HG03108 (cell line): ENCODE measurements at regions not wholly inside any gene's neighbourhood (a gene's known extent, or its start where the extent isn't known, plus 50 kb on each side); places are given as distances from the start of the nearest gene placed in this dataset.

Experiments used
- ATAC-seq: cut with Tn5 transposase; IDR thresholded peaks from one replicate; pipeline ENCODE4 v1.9.1; 2021; ENCODE audit warnings: moderate library complexity; ENCODE audit not compliant: unreplicated experiment

- no peak for ATAC-seq
Observed at GRCh38 chr6:126419901-126420300, 80.0 kb downstream of the CENPW start.

GRCh38 chr6:126422912-126423311 is 83.0 kb downstream of the CENPW start:
- ATAC-seq = no peak

DNA sequence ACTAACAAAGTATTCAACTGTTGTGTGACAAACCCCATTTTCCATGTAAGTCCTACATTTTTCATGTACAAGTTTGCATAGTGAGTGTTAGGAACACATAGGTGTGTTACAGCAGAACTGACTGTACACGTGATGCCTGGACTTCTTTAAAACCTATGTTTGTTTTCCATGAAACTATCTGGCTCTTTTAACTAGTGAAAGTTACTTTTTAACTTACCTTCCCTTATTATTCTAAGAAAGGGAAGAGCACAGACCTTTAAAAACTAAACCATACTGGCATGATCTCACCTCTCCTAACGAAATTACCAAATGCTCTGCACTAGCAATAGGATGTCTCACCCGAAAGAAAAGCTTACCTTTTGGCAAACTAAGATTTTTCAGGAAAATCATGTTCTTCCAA is 87.8 kb downstream of the CENPW start:
- ATAC-seq = no peak

- no peak for ATAC-seq
Observed at GRCh38 chr6:126429866-126430265, 90.0 kb downstream of the CENPW start.

DNA sequence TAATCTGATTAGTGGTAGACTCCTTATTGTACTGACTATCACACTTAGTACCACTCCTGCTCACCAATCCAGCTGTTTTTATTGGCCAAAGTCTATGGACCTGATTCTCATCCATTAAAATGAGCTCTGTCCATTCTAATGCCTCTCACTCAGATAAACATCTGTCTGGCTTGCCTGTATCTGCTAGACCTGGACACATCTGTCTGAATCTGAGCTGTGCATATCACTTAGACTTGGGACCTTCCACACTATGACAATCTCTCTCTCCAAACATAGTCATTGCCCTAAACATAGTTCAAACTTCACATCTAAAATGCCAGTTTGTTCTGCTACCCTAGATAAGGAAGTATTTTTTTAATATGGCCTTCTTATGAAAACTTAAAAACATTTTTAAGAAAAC is 92.6 kb downstream of the CENPW start:
- no peak for ATAC-seq

- no peak for ATAC-seq
Observed at GRCh38 chr6:126433927-126434326, 94.0 kb downstream of the CENPW start.

DNA sequence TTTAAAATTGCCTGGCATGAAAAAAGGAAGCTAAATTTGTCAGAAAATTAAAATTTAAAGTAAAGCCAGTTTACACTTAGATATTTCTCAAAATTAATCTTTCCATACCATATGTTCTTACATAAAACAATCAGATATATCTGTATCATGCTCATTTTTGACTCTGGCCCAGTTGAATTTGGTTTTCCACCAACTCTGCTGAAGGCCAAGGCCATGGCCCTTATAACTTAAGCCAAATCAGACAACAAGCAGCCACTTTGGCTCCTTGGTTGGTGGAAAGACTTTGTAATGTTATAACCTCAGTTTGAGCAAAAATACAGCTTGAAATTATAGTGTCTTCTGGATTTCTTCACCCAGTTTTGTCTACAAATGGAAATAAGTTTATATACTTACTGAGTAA is 97.3 kb downstream of the CENPW start:
- no peak for ATAC-seq

GRCh38 chr6:126439040-126439439 is 99.1 kb downstream of the CENPW start:
- ATAC-seq = no peak

DNA sequence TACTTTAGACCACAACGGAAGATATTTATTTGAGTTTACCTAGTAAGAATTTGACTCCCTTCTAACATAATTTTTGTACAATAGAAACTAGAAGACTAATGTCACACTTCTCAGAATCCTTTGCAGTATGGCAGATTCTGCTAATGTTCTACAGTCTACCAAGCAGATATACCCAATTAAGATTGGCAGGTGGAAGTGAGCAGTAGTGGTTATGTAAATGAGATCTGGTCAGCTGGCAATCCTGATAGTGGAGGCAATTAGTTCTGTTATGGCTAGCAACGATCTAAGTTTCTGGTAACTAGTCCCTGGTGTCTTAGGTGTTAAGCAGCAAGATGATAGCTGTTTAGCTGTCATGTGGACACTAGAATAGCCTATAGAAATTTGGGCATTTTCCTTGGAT is 101.0 kb downstream of the CENPW start:
- no peak for ATAC-seq

DNA sequence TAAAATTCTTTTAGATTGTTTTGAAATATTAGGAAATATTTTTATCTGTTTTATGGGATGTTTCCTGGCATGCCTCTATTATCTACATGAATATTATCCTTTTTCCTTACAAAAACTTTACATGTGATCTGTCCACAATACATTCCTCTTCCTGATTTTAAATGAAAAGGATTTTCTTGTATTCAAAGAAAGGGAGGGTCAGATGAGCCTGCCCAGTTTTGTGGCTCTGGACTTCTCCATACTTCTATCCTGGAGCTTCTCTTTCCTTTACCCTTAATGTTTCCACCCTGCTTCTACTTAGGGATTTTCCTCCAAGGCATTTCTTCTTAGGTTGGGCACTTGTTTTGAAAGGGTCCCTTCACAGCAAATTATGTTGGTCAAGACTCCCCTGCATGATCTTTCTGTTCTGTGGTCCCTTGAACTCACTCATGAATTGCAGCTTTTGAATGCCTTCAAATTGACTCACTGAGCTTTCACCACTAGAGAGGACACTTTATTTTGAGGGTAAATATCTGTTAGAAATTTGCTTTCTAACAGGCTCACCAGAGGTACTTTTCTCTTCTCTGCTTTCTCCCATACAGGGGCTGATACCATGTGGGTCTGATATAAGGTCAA is 104.9 kb downstream of the CENPW start:
- no peak for ATAC-seq

DNA sequence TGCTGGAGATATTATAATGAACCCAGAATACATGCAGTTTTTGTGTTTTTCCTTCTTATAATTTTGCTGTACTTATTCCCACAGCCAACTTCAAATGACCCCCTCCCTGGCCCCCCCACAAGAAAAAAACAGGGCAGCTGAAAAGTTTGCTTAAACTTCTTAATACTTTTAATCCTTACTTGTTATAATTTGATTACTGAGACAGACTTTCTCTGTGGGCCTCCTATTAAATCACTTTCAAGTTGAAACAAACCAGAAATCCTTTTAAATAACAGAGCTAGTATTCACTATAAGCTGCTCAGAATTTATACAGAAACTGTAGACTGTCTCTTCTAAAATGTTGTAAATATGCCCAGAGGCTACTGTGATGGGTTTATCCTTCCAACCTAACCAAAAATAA is 106.3 kb downstream of the CENPW start:
- no peak for ATAC-seq

DNA sequence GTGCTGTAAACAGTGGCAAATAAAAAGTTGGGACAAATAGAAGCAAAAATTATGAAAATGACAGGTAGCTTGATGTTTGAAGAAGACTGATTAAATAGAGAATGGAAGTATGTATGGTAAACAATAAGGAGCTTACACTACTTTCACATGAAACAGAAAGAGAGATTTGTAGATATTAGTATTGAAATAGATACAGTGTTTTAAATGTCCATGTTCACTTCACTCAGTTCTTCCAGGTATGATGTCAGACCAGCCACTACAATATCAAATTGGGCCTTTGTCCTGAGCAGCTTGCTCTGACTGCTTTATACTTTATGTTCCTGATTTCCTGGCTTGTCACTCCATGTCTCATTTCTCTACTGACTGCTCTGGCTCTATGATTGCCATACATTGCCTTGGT is 107.5 kb downstream of the CENPW start:
- ATAC-seq = no peak

DNA sequence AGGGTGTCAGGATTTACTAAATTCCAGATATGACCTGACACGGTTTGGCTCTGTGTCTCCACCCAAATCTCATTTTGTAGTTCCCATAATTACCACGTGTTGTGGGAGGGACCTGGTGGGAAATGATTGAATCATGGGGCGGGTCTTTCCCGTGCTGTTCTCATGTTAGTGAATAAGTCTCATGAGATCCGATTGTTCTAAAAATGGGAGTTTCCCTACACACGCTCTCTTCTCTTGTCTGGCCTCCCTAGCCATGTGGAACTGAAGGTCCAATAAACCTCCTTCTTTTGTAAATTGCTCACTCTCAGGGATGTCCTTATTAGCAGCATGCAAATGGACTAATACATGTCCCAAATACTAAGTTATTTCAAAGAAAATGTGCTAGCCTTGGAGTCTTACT is 121.1 kb downstream of the CENPW start:
- ATAC-seq = no peak

GRCh38 chr6:126464245-126464644 is 124.3 kb downstream of the CENPW start:
- no peak for ATAC-seq

GRCh38 chr6:126475449-126475848 is 135.5 kb downstream of the CENPW start:
- no peak for ATAC-seq

- ATAC-seq = no peak
Observed at GRCh38 chr6:126477678-126478077, 137.8 kb downstream of the CENPW start.

- ATAC-seq = no peak
Observed at GRCh38 chr6:126480268-126480667, 140.4 kb downstream of the CENPW start.

GRCh38 chr6:126481319-126481718 is 141.4 kb downstream of the CENPW start:
- no peak for ATAC-seq

DNA sequence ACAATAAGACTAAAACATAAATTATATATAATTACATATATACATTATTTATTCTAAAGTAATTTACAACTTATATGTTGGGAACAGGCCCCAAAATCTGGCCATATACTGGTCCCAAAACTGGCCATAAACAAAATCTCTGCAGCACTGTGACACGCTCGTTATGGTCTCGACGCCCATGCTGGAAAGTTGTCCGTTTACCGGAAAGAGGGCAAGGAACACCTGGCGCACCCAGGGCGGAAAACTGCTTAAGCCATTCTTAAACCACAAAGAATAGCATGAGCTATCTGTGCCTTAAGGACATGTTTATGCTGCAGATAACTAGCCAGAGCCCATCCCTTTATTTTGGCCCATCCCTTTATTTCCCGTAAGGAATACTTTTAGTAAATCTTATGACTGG is 164.9 kb downstream of the CENPW start:
- ATAC-seq = no peak

DNA sequence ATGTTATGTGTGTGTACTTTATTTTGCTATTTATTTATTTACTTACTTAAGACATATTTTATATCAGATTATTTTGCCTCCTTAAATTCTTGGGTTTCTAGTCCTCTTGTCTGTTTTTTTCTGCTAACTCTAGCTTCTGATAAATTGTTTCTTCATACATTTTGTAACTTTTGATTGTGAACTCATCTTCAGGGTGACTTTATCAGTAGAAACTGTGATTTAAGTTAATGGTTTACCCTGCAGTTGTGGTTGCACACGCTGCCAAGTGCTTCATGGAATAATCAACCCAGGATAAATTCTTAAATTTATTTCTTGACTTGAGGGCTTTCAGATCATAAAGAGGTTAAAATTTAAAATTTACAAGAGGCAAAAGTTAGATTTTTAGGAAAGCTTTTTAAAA is 173.3 kb downstream of the CENPW start:
- ATAC-seq = no peak

DNA sequence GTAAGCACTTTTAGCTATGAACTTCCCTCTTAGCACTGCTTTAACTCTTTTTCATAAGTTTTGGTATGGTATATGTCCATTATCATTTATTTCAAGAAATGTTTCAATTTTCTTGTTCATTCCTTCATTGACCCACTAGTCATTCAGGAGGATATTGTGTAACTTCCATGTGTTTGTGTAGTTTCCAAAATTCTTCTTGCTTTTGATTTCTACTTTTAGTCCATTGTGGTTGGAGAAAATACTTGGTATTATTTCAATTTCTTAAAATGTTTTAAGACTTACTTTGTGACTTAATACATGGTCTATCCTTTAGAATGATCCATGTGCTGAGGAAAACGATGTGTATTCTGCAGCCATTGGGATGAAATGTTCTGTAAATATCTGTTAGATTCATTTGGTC is 176.5 kb downstream of the CENPW start:
- ATAC-seq = no peak

- no peak for ATAC-seq
Observed at GRCh38 chr6:126524811-126525326, 185.0 kb downstream of the CENPW start.

DNA sequence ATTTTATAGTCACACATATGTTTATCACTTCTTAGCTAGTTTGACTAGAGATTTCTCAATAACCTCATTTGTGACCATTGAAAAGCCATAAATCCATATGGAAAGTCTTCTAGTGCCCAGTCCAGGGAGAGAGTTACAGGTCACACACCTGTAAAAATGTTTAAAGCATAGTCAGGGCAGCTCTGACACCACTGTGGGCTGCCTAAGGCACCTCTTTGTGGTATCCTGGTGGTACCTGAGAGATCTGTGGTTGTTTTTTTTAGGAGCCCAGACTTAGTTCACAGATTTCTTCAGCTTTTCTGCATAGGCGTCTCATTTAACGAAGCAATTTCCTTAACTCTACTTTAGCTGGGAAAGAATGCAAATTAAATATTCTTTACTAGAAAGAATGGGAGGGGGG is 186.6 kb downstream of the CENPW start:
- ATAC-seq = no peak
